ENCODE measurements at regions not wholly inside any gene's neighbourhood (a gene's known extent, or its start where the extent isn't known, plus 50 kb on each side); places are given as distances from the start of the nearest gene placed in this dataset.
"Not testable (repeated sequence)": the region's sequence is repeated elsewhere in the genome, so short reads cannot be mapped to it uniquely, and the experiment has no call there.

- DNase-seq: no peak
Observed at GRCh38 chr7:136303162-136303561, 326.0 kb upstream of the MTPN start.

GRCh38 chr7:136302049-136302448, 324.9 kb upstream of the MTPN start:
- no peak for DNase-seq

GRCh38 chr7:136294977-136295376, 317.8 kb upstream of the MTPN start:
- DNase-seq: no peak

- no peak for DNase-seq
Observed at GRCh38 chr7:136293841-136294391, 316.8 kb upstream of the MTPN start.

GRCh38 chr7:136293272-136293671, 316.1 kb upstream of the MTPN start:
- no peak for DNase-seq

GRCh38 chr7:136292365-136292764, 315.2 kb upstream of the MTPN start:
- DNase-seq: no peak

GRCh38 chr7:136290351-136290750, 313.2 kb upstream of the MTPN start:
- DNase-seq: no peak

- no peak for DNase-seq
Observed at GRCh38 chr7:136278057-136278456, 300.9 kb upstream of the MTPN start.

GRCh38 chr7:136275794-136276193, 298.6 kb upstream of the MTPN start:
- no peak for DNase-seq

- no peak for DNase-seq
Observed at GRCh38 chr7:136274636-136275345, 297.6 kb upstream of the MTPN start.

- DNase-seq: no peak
Observed at GRCh38 chr7:136272934-136273333, 295.8 kb upstream of the MTPN start.

- DNase-seq: no peak
Observed at GRCh38 chr7:136267822-136268221, 290.7 kb upstream of the MTPN start.

- no peak for DNase-seq
Observed at GRCh38 chr7:136266457-136266856, 289.3 kb upstream of the MTPN start.

GRCh38 chr7:136264304-136264703, 287.1 kb upstream of the MTPN start:
- DNase-seq: not testable (repeated sequence)

GRCh38 chr7:136263112-136263860, 286.1 kb upstream of the MTPN start:
- not testable (repeated sequence) for DNase-seq

- not testable (repeated sequence) for DNase-seq
Observed at GRCh38 chr7:136260591-136260990, 283.4 kb upstream of the MTPN start.

GRCh38 chr7:136259074-136259473, 281.9 kb upstream of the MTPN start:
- DNase-seq: no peak

- no peak for DNase-seq
Observed at GRCh38 chr7:136256491-136256890, 279.3 kb upstream of the MTPN start.

GRCh38 chr7:136254148-136254547, 277.0 kb upstream of the MTPN start:
- DNase-seq: no peak

GRCh38 chr7:136251826-136252225, 274.7 kb upstream of the MTPN start:
- DNase-seq: no peak

- DNase-seq: no peak
Observed at GRCh38 chr7:136247211-136247610, 270.1 kb upstream of the MTPN start.

- DNase-seq: no peak
Observed at GRCh38 chr7:136245327-136246004, 268.3 kb upstream of the MTPN start.

GRCh38 chr7:136234040-136234439, 256.9 kb upstream of the MTPN start:
- no peak for DNase-seq

- no peak for DNase-seq
Observed at GRCh38 chr7:136230210-136230609, 253.1 kb upstream of the MTPN start.

Data from stimulated activated CD4-positive, alpha-beta T cell treated with anti-CD3 and anti-CD28 coated beads, Interleukin-15, amount 100 ng/mL, for 24 hours (primary cell).